ENCODE measurements at regions not wholly inside any gene's neighbourhood (a gene's known extent, or its start where the extent isn't known, plus 50 kb on each side); places are given as distances from the start of the nearest gene placed in this dataset.

DNA sequence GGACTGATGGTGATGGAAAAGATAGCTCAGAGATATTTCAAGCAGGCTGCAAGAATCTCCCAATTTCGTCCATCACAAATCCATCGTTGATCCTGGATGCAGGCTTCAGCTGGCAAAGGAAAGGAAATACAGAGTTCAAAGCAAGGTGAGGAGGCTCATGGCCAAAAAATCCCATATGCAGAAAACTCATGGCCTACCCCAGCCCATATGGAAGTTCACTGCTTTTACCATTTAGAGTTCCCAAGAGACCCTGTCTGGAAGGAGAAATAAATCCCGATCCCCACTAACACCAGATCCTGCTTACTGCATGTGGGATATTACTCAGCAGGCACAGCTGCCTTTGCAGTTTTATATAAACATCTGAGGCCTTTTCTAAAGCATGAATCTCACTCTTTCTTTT is 412.9 kb upstream of the SPRY2 start:
- TF ChIP-seq CTCF (conservative IDR thresholded peaks at IDR 0.05; ENCODE audit: low read depth, low read length): no peak
- DNase-seq (ENCODE audit: low read depth): no peak

DNA sequence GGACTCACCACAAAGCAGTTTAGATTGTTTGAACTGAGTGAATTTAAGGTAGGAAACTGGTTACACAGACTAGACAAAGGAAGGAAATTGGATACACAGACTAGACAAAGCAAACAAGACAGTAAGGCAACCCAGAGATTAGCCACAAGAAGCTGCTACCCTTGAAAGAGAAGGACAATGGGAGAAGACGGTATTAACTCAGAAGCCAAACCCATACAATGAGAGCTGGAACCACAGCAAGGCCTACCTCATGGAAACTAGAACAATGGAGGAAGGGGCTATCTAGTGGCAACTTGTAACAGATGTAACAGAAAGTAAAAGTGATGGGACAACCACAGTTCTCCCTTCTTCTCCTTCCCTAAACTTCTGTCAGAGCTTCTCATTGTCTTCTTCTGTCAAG is 410.9 kb upstream of the SPRY2 start:
- DNase-seq (ENCODE audit: low read depth): no peak
- no peak for TF ChIP-seq CTCF (conservative IDR thresholded peaks at IDR 0.05; ENCODE audit: low read depth, low read length)
- no peak overlapping the region for H3K4me3 ChIP-seq (ENCODE audit: low read length)

More for the DNA sequence above, 412.9 kb upstream of the SPRY2 start:
- no peak overlapping the region for H3K4me3 ChIP-seq (ENCODE audit: low read length)

DNA sequence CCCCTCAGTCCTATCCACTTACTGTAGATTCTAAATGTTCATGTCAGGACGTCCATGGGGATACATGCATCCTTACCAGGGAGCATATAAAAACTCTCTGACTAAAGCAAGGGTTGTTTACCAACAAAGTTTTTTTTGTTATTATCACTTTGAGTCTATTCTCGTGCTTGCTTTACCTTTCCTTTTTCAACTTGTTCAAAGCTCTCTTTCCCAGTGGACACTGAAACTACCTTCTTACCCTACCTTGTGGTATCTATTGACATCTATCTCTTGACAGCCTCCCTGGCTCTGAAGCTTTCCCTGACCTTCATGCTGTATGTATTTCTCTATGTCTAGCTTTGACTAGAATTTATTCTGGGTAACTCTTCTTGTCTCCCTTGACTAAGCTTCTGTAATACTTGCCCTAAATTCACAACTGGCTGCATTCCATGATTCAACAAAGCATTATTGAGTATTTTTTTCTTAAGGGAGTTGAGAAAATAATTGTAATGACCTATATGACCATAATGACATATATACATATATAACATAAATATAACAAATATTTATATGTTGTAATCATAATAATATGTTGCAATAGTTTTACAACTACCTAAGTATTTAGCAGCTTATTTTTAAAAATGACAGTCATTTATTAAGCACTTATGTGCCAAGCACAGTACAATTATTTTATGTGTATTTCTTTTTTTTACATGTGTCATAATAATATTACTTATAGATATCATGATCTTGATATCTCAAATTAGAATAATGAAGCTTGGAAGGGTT is 403.4 kb upstream of the SPRY2 start:
- H3K4me3 ChIP-seq (ENCODE audit: low read length): no peak overlapping the region
- TF ChIP-seq CTCF (conservative IDR thresholded peaks at IDR 0.05; ENCODE audit: low read depth, low read length): no peak
- DNase-seq (ENCODE audit: low read depth): no peak

GRCh38 chr13:80742033-80742432 is 401.1 kb upstream of the SPRY2 start:
- TF ChIP-seq CTCF (conservative IDR thresholded peaks at IDR 0.05; ENCODE audit: low read depth, low read length): no peak
- no peak for DNase-seq (ENCODE audit: low read depth)
- H3K4me3 ChIP-seq (ENCODE audit: low read length): no peak overlapping the region

DNA sequence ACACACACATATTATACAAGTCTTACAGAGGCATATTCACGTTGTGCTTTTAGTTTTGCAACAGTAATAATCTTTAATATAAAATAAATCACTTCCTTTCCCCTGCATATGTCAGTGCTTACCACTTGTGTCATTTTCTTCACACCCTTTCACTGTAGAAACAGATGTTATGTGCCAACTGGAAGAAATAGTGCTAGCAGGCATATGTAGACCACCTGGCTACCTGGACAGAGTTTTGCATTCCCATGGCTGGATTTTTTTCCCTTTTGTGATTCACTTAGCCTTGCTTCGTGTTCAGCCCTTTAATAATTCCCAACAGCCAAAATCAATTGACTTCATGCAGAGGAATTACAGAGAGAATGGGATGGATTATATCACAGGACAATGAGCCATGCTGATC is 399.1 kb upstream of the SPRY2 start:
- no peak for DNase-seq (ENCODE audit: low read depth)
- TF ChIP-seq CTCF (conservative IDR thresholded peaks at IDR 0.05; ENCODE audit: low read depth, low read length): no peak
- H3K4me3 ChIP-seq (ENCODE audit: low read length): no peak overlapping the region

- no peak for DNase-seq (ENCODE audit: low read depth)
- no peak overlapping the region for H3K4me3 ChIP-seq (ENCODE audit: low read length)
- no peak for TF ChIP-seq CTCF (conservative IDR thresholded peaks at IDR 0.05; ENCODE audit: low read depth, low read length)
These were observed 396.6 kb upstream of the SPRY2 start for GRCh38 chr13:80737513-80737912.

- no peak overlapping the region for H3K4me3 ChIP-seq (ENCODE audit: low read length)
- TF ChIP-seq CTCF (conservative IDR thresholded peaks at IDR 0.05; ENCODE audit: low read depth, low read length): no peak
- DNase-seq (ENCODE audit: low read depth): no peak
These were observed 386.5 kb upstream of the SPRY2 start for GRCh38 chr13:80727321-80727975.
